Neural cell (in vitro differentiated cells): ENCODE measurements at regions not wholly inside any gene's neighbourhood (a gene's known extent, or its start where the extent isn't known, plus 50 kb on each side); places are given as distances from the start of the nearest gene placed in this dataset.

ENCODE experiments used
- H2AFZ ChIP-seq: fragments of 200-600, 300-800 bp; sonication (generic), shearing (Covaris generic); 2 replicates; pipeline ENCODE4 v1.6.0; 2014; ENCODE audit warnings: low read depth, mild to moderate bottlenecking, antibody characterized with exemption, low read length, moderate library complexity
- H3F3A ChIP-seq: fragments of 200-600 bp; shearing (Covaris generic); 2 replicates; pipeline ENCODE4 v1.6.1; 2016; ENCODE audit warnings: mild to moderate bottlenecking, moderate library complexity, mixed read lengths, antibody characterized with exemption, low read length; ENCODE audit not compliant: insufficient read depth, poor library complexity, severe bottlenecking
- H3K27ac ChIP-seq: fragments of 200-600, 300-800 bp; sonication (generic), shearing (Covaris generic); 2 replicates; pipeline ENCODE4 v1.5.1; 2014; ENCODE audit warnings: mild to moderate bottlenecking, low read length, moderate library complexity
- H3K27me3 ChIP-seq: fragments of 300-800, 200-600 bp; sonication (generic), shearing (Covaris generic); 2 replicates; pipeline ENCODE4 v1.6.0; 2014; ENCODE audit warnings: mild to moderate bottlenecking, low read depth, low read length, moderate library complexity; ENCODE audit not compliant: insufficient read depth
- H3K36me3 ChIP-seq: fragments of 300-800, 200-600 bp; sonication (generic), shearing (Covaris generic); 2 replicates; pipeline ENCODE4 v1.5.1; 2014; ENCODE audit warnings: mild to moderate bottlenecking, antibody characterized with exemption, low read length, moderate library complexity; ENCODE audit not compliant: insufficient read depth
- H3K4me2 ChIP-seq: fragments of 300-800, 200-600 bp; sonication (generic), shearing (Covaris generic); 2 replicates; pipeline ENCODE4 v1.6.0; 2014; ENCODE audit warnings: mild to moderate bottlenecking, low read length
- H3K4me3 ChIP-seq: fragments of 300-800, 200-600 bp; sonication (generic), shearing (Covaris generic); 2 replicates; pipeline ENCODE4 v1.5.1; 2014; ENCODE audit warnings: mild to moderate bottlenecking, low read length, moderate library complexity
- H3K79me2 ChIP-seq: fragments of 200-600 bp; shearing (Covaris generic); replicated peaks from 2 replicates; pipeline ENCODE4 v1.6.0; 2014; ENCODE audit warnings: mild to moderate bottlenecking, low read length, moderate library complexity; ENCODE audit not compliant: insufficient read depth
- H3K9ac ChIP-seq: fragments of 300-800, 200-600 bp; sonication (generic), shearing (Covaris generic); 2 replicates; pipeline ENCODE4 v1.6.1; 2016; ENCODE audit warnings: mild to moderate bottlenecking, low read length, mixed read lengths
- H3K9me2 ChIP-seq: fragments of 200-600 bp; shearing (Covaris generic); 2 replicates; pipeline ENCODE4 v1.6.1; 2016; ENCODE audit warnings: mild to moderate bottlenecking, low read length, mixed read lengths; ENCODE audit not compliant: insufficient read depth
- H3K9me3 ChIP-seq: fragments of 200-600, 300-800 bp; sonication (generic), shearing (Covaris generic); 2 replicates; pipeline ENCODE4 v1.6.1; 2016; ENCODE audit warnings: mild to moderate bottlenecking, mixed run types, low read length, moderate library complexity, mixed read lengths
- H4K20me1 ChIP-seq: fragments of 200-600 bp; shearing (Covaris generic); 2 replicates; pipeline ENCODE4 v1.6.1; 2016; ENCODE audit warnings: mild to moderate bottlenecking, mixed run types; ENCODE audit not compliant: insufficient read depth
- CTCF ChIP-seq: fragments of 450-650 bp; IDR thresholded peaks from 2 replicates; pipeline ENCODE4 v1.5.1; 2014; ENCODE audit warnings: antibody characterized with exemption, mild to moderate bottlenecking, moderate library complexity; ENCODE audit not compliant: poor library complexity, severe bottlenecking
- EP300 ChIP-seq: fragments of 450-650 bp; conservative IDR thresholded peaks from 2 replicates; pipeline ENCODE4 v1.6.1; 2014; ENCODE audit warnings: antibody characterized with exemption, mild to moderate bottlenecking, moderate library complexity; ENCODE audit not compliant: poor library complexity, severe bottlenecking
- EZH2 ChIP-seq: fragments of 200-600, 300-800 bp; shearing (Covaris generic), sonication (generic); IDR thresholded peaks from 2 replicates; pipeline ENCODE4 v1.6.1; 2014; ENCODE audit warnings: antibody characterized with exemption, low read length, borderline replicate concordance, mild to moderate bottlenecking; ENCODE audit not compliant: insufficient read depth, poor library complexity, severe bottlenecking
- MXI1 ChIP-seq: fragments of 450-650 bp; conservative IDR thresholded peaks from 2 replicates; pipeline ENCODE4 v1.6.1; 2014; ENCODE audit warnings: antibody characterized with exemption, mild to moderate bottlenecking; ENCODE audit not compliant: poor library complexity, severe bottlenecking
- POLR2AphosphoS5 ChIP-seq: IDR thresholded peaks from 2 replicates; pipeline ENCODE4 v1.6.1; 2012
- RAD21 ChIP-seq: fragments of 450-650 bp; conservative IDR thresholded peaks from 2 replicates; pipeline ENCODE4 v1.6.1; 2014; ENCODE audit warnings: antibody characterized with exemption, mild to moderate bottlenecking, moderate library complexity
- REST ChIP-seq: IDR thresholded peaks from 2 replicates; pipeline ENCODE4 v1.6.1; 2012; ENCODE audit warnings: borderline replicate concordance
- SMC3 ChIP-seq: fragments of 450-650 bp; conservative IDR thresholded peaks from 2 replicates; pipeline ENCODE4 v1.6.1; 2014; ENCODE audit warnings: antibody characterized with exemption, mild to moderate bottlenecking, moderate library complexity; ENCODE audit not compliant: poor library complexity
- TAF1 ChIP-seq: IDR thresholded peaks from 2 replicates; pipeline ENCODE4 v1.6.1; 2012; ENCODE audit warnings: low read depth

GRCh38 chr20:39738651-39739050 is 776.5 kb downstream of the DHX35 start:
- H3K27ac ChIP-seq, result no peak overlapping the region
- no peaks in the 10 kb centered on the region for H3F3A ChIP-seq
- no peak overlapping the region for H3K9ac ChIP-seq
- no peaks in the 10 kb centered on the region for H3K9me3 ChIP-seq
- H3K36me3 ChIP-seq, result no peaks in the 10 kb centered on the region
- TF ChIP-seq RAD21 (no peak), REST (no peak), SMC3 (no peak), EZH2 (no peak), POLR2AphosphoS5 (no peak), TAF1 (no peak), MXI1 (no peak), CTCF (no peak), EP300 (no peak)
- H3K27me3 ChIP-seq, result no peaks in the 10 kb centered on the region
- no peaks in the 10 kb centered on the region for H4K20me1 ChIP-seq
- no peak overlapping the region for H2AFZ ChIP-seq
- H3K9me2 ChIP-seq, result no peaks in the 10 kb centered on the region
- H3K4me2 ChIP-seq, result no peak overlapping the region
- H3K79me2 ChIP-seq, result no peaks in the 10 kb centered on the region
- no peak overlapping the region for H3K4me3 ChIP-seq

GRCh38 chr20:39736434-39737327 is 774.5 kb downstream of the DHX35 start:
- Histone ChIP-seq H3F3A (no peaks in the 10 kb centered on the region), H3K4me2 (no peak overlapping the region), H3K36me3 (no peaks in the 10 kb centered on the region), H4K20me1 (no peaks in the 10 kb centered on the region), H3K9ac (no peak overlapping the region), H2AFZ (no peak overlapping the region), H3K9me2 (no peaks in the 10 kb centered on the region), H3K27me3 (no peaks in the 10 kb centered on the region), H3K4me3 (no peak overlapping the region), H3K79me2 (no peaks in the 10 kb centered on the region), H3K27ac (no peak overlapping the region), H3K9me3 (peaks cover 4% of the 10 kb centered on the region)
- TF ChIP-seq EP300 (no peak), CTCF (no peak), REST (no peak), TAF1 (no peak), RAD21 (no peak), SMC3 (no peak), MXI1 (no peak), POLR2AphosphoS5 (no peak), EZH2 (no peak)
